HG02981 (cell line): ENCODE measurements at regions not wholly inside any gene's neighbourhood (a gene's known extent, or its start where the extent isn't known, plus 50 kb on each side); places are given as distances from the start of the nearest gene placed in this dataset.

Experiments
- ATAC-seq: cut with Tn5 transposase; IDR thresholded peaks from one replicate; pipeline ENCODE4 v1.9.1; 2021; ENCODE audit warnings: mild to moderate bottlenecking, moderate library complexity; ENCODE audit not compliant: unreplicated experiment

DNA sequence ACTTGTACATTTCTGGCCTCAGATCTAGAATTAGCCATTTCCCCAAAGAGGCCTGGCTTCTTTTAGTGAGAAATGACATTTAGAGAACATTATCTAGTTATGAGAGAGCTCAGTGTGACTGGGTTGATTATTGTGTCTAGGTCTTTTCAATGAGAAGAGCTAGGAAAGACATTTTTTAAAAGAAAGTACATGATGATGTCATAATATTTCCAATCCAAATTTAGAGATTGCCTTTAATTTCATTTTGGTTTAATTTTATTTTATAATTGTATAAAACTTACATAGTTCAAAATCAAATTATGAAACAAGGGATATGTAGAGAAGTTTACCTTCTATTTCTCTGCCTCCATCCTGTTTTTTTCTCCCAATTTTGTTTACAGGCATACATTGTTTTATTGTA is 354.9 kb downstream of the TMEM135 start:
- ATAC-seq = no peak

DNA sequence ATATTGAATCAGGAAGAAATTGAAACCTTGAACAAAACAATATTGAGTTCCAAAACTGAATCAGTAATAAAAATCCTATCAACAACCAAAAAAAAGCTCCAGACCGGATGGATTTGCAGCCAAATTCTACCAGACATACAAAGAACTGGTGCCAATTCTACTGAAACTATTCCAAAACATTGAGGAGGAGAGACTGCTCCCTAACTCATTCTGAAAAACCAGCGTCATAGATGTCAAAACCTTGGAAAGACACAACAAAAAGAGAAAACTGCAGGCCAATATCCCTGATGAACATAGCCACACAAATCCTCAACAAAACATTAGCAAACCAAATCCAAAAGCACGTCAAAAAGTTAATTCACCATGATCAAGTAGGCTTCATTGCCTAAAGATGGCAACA is 353.8 kb downstream of the TMEM135 start:
- ATAC-seq = no peak

DNA sequence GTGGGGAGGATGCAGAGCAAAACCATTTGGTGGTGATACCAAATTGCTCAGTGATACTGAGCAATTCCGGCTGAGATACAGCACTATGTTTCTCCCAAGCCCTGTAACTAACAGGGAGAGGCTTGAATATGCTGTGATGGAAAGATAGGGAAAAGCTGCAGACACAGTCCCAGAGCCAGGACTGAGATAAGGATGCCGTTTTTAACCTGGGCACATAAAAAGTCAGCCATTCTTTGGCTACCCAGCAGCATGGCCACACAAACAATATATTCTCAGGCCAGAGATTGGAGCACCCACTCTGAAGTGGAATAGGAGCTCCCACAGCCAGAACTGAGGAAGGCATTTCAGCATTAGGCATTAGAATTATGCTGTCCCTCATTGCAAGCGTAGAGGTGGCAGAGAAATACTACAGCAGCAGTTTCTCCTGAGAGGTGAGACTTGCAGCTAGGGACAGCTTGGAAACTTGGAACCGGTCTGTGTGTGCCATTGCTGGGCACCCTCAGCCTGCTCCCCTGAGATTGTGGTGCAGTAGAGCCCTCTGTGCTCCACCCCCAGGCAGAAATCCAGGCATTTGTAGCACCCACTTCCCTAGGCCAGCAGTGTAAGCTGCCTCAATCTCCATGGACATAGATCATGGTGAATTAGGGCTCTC is 346.5 kb downstream of the TMEM135 start:
- no peak for ATAC-seq

GRCh38 chr11:87374038-87374807 is 336.5 kb downstream of the TMEM135 start:
- ATAC-seq = no peak
